ENCODE measurements at regions not wholly inside any gene's neighbourhood (a gene's known extent, or its start where the extent isn't known, plus 50 kb on each side); places are given as distances from the start of the nearest gene placed in this dataset.

DNA sequence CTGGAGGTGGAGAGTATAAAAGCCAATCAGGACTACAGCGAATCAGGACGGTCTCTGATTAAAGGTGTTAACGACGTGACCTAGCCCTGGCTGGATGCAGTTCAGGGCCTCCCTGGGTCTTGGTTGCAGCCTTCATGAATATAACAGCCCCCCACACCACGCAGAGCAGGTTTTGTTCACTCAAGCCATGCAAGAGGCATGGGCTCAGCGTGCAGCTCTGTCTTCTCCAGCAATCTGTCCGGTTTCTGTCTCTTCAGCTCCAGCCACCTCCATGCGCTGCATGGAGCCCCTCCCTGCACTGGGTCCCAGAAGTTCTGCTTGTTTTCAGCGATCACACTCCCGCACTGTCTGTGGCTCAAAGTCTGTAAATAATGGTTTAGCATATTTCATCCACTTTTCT is 57.1 kb upstream of the CHRNA7 start:
- TF ChIP-seq POLR2AphosphoS5 (IDR thresholded peaks at IDR 0.05; ENCODE audit: borderline replicate concordance, low read depth, low read length) = no peak
- TF ChIP-seq EZH2 (IDR thresholded peaks at IDR 0.05) = no peak
